HUES6 (cell line): ENCODE measurements at regions not wholly inside any gene's neighbourhood (a gene's known extent, or its start where the extent isn't known, plus 50 kb on each side); places are given as distances from the start of the nearest gene placed in this dataset.

Source experiments
- H3K27ac ChIP-seq: 2 replicates; pipeline ENCODE4 v1.7.0; 2013; ENCODE audit warnings: low read depth, mild to moderate bottlenecking, low read length, inconsistent platforms
- H3K27me3 ChIP-seq: 2 replicates; pipeline ENCODE4 v1.6.1; 2013; ENCODE audit warnings: low read length; ENCODE audit not compliant: control insufficient read depth, insufficient read depth
- H3K36me3 ChIP-seq: 2 replicates; pipeline ENCODE4 v1.6.1; 2013; ENCODE audit warnings: low read length; ENCODE audit not compliant: control insufficient read depth, insufficient read depth
- H3K4me1 ChIP-seq: 2 replicates; pipeline ENCODE4 v1.6.1; 2013; ENCODE audit warnings: low read length; ENCODE audit not compliant: control insufficient read depth, insufficient read depth
- H3K4me3 ChIP-seq: 2 replicates; pipeline ENCODE4 v1.5.1; 2013; ENCODE audit warnings: low read depth, low read length
- H3K9ac ChIP-seq: one replicate; pipeline ENCODE4 v1.6.1; 2013; ENCODE audit warnings: mild to moderate bottlenecking, low read length
- H3K9me3 ChIP-seq: 2 replicates; pipeline ENCODE4 v1.6.1; 2013; ENCODE audit warnings: low read depth, low read length; ENCODE audit not compliant: control insufficient read depth, insufficient read depth

DNA sequence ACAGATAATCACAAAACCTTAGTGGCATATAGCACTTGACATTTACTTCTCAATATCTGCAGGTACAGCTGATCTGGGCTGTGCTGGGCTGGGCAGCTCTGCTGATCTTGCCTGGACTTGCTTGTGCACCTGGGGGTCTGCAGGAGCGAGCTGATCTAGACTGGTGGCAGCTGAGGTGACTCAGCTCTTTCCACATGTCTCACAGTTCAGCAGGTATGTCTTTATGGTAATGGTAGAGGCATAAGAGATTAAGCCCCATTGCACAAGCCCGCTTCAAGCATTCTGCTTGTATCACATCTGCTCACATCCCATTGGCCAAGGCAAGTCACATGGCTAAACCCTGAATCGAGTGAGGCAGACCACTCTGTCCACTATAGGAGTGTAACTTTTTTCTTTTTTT is 506.7 kb downstream of the BCOR start:
- Histone ChIP-seq H3K27me3 (no peaks in the 10 kb centered on the region), H3K4me3 (no peak overlapping the region), H3K9me3 (peaks cover 10% of the 10 kb centered on the region; the same call in 1 of the 2 replicates), H3K4me1 (no peaks in the 10 kb centered on the region), H3K9ac (no peak overlapping the region), H3K36me3 (no peaks in the 10 kb centered on the region), H3K27ac (no peak overlapping the region)

- H3K27me3 ChIP-seq: no peaks in the 10 kb centered on the region
- no peaks in the 10 kb centered on the region for H3K36me3 ChIP-seq
- H3K27ac ChIP-seq: no peak overlapping the region
- H3K9me3 ChIP-seq: peaks cover 10% of the 10 kb centered on the region; the same call in 1 of the 2 replicates
- no peak overlapping the region for H3K4me3 ChIP-seq
- H3K4me1 ChIP-seq: no peaks in the 10 kb centered on the region
- no peak overlapping the region for H3K9ac ChIP-seq
These were observed 505.0 kb downstream of the BCOR start for GRCh38 chrX:39592776-39593175.

DNA sequence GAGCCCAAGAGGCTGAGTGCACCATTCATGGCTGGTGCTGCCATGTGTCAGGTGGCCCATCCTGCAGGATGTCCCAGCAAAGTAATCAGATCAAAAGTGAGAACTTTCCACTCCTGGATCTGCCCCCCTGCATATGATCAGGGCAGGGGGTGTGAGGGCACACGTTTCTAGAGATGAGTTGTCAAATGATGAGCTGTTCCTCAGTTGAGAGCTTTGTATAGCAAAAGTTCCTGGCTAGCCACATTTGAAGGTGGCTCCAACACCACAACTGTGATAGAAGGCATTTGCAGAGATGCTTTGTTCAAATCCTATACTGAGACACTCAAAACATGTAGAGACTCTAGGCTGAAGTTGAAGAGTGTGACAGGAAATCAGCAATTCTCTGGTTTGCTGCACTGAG is 501.8 kb downstream of the BCOR start:
- no peaks in the 10 kb centered on the region for H3K36me3 ChIP-seq
- H3K27ac ChIP-seq: no peak overlapping the region
- no peaks in the 10 kb centered on the region for H3K27me3 ChIP-seq
- no peak overlapping the region for H3K4me3 ChIP-seq
- no peak overlapping the region for H3K9ac ChIP-seq
- no peaks in the 10 kb centered on the region for H3K4me1 ChIP-seq
- peaks cover 5% of the 10 kb centered on the region; the same call in 1 of the 2 replicates for H3K9me3 ChIP-seq

DNA sequence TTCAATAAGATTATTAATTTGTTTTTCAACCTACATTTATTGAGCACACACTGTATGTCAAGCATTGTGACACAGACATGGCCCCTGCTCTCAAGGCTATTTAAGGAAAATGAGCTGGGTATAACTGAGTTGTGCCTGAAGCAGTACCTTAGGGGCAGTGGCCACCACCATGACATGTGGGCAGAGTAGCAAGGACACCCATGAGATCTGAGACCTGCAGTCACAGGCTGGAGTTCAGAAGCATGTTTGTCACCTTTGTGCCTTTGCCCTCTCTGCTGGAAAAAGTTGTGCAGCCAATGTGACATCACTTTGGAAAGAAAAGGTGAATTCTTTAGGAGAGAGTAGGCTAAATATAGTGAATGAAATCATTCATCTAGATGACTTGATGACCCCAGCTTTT is 501.3 kb downstream of the BCOR start:
- no peaks in the 10 kb centered on the region for H3K36me3 ChIP-seq
- H3K4me3 ChIP-seq: no peak overlapping the region
- H3K27ac ChIP-seq: no peak overlapping the region
- H3K9me3 ChIP-seq: peaks cover 2% of the 10 kb centered on the region; the same call in 1 of the 2 replicates
- no peaks in the 10 kb centered on the region for H3K27me3 ChIP-seq
- no peak overlapping the region for H3K9ac ChIP-seq
- H3K4me1 ChIP-seq: no peaks in the 10 kb centered on the region

DNA sequence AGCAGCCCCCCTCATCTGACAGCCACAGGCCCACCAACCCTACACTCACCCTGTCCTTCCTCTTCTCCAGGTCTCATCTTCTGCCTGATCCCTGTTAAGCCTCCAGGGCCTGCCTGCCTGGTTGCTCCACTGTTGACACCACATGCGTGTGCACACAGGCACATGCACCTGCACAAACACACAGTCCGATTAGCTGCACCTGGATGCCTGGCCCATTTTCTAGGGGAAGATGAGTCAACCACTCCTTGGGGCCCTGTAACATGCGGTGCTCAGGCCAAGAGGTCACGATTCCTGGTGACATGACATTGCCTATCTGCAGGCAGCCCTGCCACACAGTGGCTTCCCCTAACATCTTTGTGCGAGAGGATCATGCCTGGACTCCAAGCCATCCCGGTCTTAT is 498.4 kb downstream of the BCOR start:
- H3K9me3 ChIP-seq: peaks cover 2% of the 10 kb centered on the region; the same call in 1 of the 2 replicates
- H3K9ac ChIP-seq: no peak overlapping the region
- H3K36me3 ChIP-seq: no peaks in the 10 kb centered on the region
- no peak overlapping the region for H3K27ac ChIP-seq
- no peaks in the 10 kb centered on the region for H3K27me3 ChIP-seq
- H3K4me1 ChIP-seq: peaks cover 13% of the 10 kb centered on the region
- no peak overlapping the region for H3K4me3 ChIP-seq

DNA sequence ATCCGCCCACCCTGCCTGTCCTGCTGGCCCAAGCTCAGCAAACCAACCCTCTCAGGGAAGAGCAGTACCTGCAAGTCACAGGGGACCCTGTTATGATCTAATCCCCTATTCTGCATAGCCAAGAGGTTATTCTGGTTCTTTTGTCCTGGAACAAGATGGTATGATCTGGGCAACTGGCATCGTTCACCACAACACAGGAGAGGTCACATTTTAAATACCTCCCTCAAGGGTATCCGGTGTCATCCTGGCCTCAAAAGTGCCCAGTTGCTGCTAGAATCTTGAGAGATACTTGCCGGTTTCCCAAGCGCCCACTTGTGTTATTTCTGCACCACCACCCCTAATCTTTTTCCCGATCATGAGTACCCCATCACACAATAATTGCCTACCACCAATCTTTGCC is 497.5 kb downstream of the BCOR start:
- H3K4me3 ChIP-seq: no peak overlapping the region
- no peak overlapping the region for H3K27ac ChIP-seq
- H3K4me1 ChIP-seq: peaks cover 18% of the 10 kb centered on the region
- no peaks in the 10 kb centered on the region for H3K36me3 ChIP-seq
- 0 out of 2 replicates have a peak, but pooled peaks cover 4% of the 10 kb centered on the region for H3K27me3 ChIP-seq
- H3K9me3 ChIP-seq: peaks cover 5% of the 10 kb centered on the region; the same call in 1 of the 2 replicates
- no peak overlapping the region for H3K9ac ChIP-seq

- Histone ChIP-seq H3K9ac (no peak overlapping the region), H3K4me3 (no peak overlapping the region), H3K36me3 (no peaks in the 10 kb centered on the region), H3K9me3 (peaks cover 3% of the 10 kb centered on the region; the same call in 1 of the 2 replicates), H3K27me3 (0 out of 2 replicates have a peak, but pooled peaks cover 4% of the 10 kb centered on the region), H3K4me1 (peaks cover 20% of the 10 kb centered on the region), H3K27ac (no peak overlapping the region)
These were observed 496.3 kb downstream of the BCOR start for GRCh38 chrX:39601231-39602177.

DNA sequence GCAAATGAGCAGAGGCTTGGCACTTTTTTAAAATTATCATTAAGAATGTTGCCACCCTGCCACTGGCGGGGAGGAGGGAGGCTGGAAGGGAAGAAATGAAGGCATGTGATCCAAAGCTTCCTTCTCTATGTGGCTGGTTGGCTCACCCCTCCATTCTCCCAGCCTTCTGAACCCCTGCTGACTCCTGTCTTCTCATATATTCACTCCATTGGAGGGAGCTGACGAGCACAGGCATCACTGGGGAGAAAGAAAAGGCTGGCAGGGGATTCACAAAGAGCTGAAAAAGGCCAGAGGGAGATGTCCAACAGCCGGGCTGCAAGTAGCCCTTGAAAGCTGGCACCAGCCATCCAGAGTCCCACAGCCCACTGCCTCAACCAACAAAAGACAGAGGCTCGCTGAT is 495.6 kb downstream of the BCOR start:
- Histone ChIP-seq H3K9ac (no peak overlapping the region), H3K27me3 (0 out of 2 replicates have a peak, but pooled peaks cover 4% of the 10 kb centered on the region), H3K9me3 (peaks cover 10% of the 10 kb centered on the region), H3K4me3 (no peak overlapping the region), H3K27ac (no peak overlapping the region), H3K4me1 (peaks cover 20% of the 10 kb centered on the region), H3K36me3 (no peaks in the 10 kb centered on the region)

- Histone ChIP-seq H3K9me3 (peaks cover 19% of the 10 kb centered on the region), H3K4me3 (no peak overlapping the region), H3K36me3 (no peaks in the 10 kb centered on the region), H3K27ac (no peak overlapping the region), H3K9ac (no peak overlapping the region), H3K4me1 (peaks cover 20% of the 10 kb centered on the region), H3K27me3 (0 out of 2 replicates have a peak, but pooled peaks cover 4% of the 10 kb centered on the region)
These were observed 494.5 kb downstream of the BCOR start for GRCh38 chrX:39603230-39603629.

DNA sequence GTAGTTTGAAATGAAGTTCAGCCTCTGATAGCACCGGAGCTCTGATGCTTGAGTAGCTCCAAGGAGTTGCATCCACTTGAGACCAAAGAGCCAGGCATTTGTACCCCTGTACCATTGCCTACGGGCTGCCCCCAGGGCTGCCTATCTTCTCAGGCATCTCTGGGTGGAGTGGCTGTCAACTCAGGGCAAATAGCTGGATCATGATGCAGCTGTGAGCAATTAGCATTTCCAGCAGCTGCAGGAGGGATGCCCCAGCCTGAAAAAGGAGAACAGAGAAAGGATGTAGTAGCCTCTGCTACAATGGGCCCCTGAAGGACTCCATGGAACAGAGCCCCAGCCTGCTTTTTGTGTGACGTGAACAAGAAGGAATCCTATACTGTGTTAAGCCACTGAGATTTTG is 492.6 kb downstream of the BCOR start:
- Histone ChIP-seq H3K4me3 (no peak overlapping the region), H3K36me3 (no peaks in the 10 kb centered on the region), H3K27ac (no peak overlapping the region), H3K9ac (no peak overlapping the region), H3K27me3 (0 out of 2 replicates have a peak, but pooled peaks cover 4% of the 10 kb centered on the region), H3K9me3 (peaks cover 19% of the 10 kb centered on the region), H3K4me1 (peaks cover 23% of the 10 kb centered on the region)

DNA sequence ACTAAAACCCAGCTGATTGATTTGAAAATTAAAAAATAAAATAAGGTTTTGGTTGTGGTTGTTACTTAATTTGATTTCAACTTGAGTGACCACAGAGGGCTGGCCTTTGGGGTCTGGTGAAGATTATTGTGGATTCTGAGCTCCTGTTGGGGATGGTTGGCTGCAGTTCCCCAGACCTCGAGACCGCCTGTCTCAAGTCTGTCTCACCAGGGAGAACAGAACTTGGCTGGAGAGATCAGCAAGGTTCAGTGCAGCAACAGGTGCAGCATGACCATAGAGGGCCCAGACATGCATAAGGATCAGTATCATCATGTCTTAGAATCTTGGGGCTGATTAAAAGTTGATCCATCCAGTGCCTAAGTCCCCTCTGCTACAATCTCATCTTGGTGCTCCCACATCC is 491.9 kb downstream of the BCOR start:
- Histone ChIP-seq H3K36me3 (no peaks in the 10 kb centered on the region), H3K9ac (no peak overlapping the region), H3K4me3 (no peak overlapping the region), H3K9me3 (peaks cover 19% of the 10 kb centered on the region), H3K27me3 (peaks cover 7% of the 10 kb centered on the region; the same call in 1 of the 2 replicates), H3K27ac (no peak overlapping the region), H3K4me1 (peaks cover 26% of the 10 kb centered on the region)
